ENCODE measurements at regions not wholly inside any gene's neighbourhood (a gene's known extent, or its start where the extent isn't known, plus 50 kb on each side); places are given as distances from the start of the nearest gene placed in this dataset.

- no peaks in the 10 kb centered on the region for H3K9me3 ChIP-seq (ENCODE audit: control insufficient read depth, insufficient read depth, low read length)
- H3K4ac ChIP-seq (ENCODE audit: low read depth, low read length): no peak overlapping the region
- intact Hi-C loops (cut with micrococcal nuclease) (no loop called here), in situ Hi-C loops (cut with MboI; ENCODE audit: low sequenced_read_pairs) (loop anchor here (25.0 kb wide), 1 partner anchor 649 kb away; no protein-coding TSS in a partner anchor), dilution Hi-C loops (cut with HindIII; ENCODE audit: low sequenced_read_pairs, unreplicated experiment) (no loop called here)
- H4K91ac ChIP-seq (ENCODE audit: insufficient read depth, low read depth, low read length): no peak overlapping the region
- no peak for DNase-seq
- no peak overlapping the region for H2BK120ac ChIP-seq (ENCODE audit: low read depth, low read length)
- no peaks in the 10 kb centered on the region for H3K9me1 ChIP-seq (ENCODE audit: insufficient read depth, low read length)
- no peak for ATAC-seq (ENCODE audit: low read depth)
- H4K20me1 ChIP-seq (ENCODE audit: insufficient read depth, low read length): no peaks in the 10 kb centered on the region
- CTCF ChIA-PET: no interaction called here
- H3K9ac ChIP-seq (ENCODE audit: low read depth, low read length): no peak overlapping the region
- H3K23ac ChIP-seq (ENCODE audit: low read depth, low read length): no peak overlapping the region
- H3K36me3 ChIP-seq (ENCODE audit: control insufficient read depth, insufficient read depth, low read length): no peaks in the 10 kb centered on the region
- TF ChIP-seq POLR2A (IDR thresholded peaks at IDR 0.05; ENCODE audit: low read depth, low read length) (no peak), CTCF (conservative IDR thresholded peaks at IDR 0.05; ENCODE audit: low read depth, low read length) (no peak), MAFK (IDR thresholded peaks at IDR 0.05; ENCODE audit: low read depth, low read length) (no peak), CEBPB (IDR thresholded peaks at IDR 0.05; ENCODE audit: low read depth, low read length) (no peak), CHD1 (IDR thresholded peaks at IDR 0.05; ENCODE audit: low read depth, low read length) (no peak), MXI1 (IDR thresholded peaks at IDR 0.05; ENCODE audit: borderline replicate concordance, low read depth, low read length) (no peak), RCOR1 (IDR thresholded peaks at IDR 0.05; ENCODE audit: insufficient replicate concordance, low read length) (no peak), SMC3 (IDR thresholded peaks at IDR 0.05; ENCODE audit: low read depth, low read length) (no peak), RFX5 (IDR thresholded peaks at IDR 0.05; ENCODE audit: low read depth, low read length) (no peak), BHLHE40 (IDR thresholded peaks at IDR 0.05; ENCODE audit: low read depth, low read length) (no peak), NFE2L2 (IDR thresholded peaks at IDR 0.05; ENCODE audit: low read depth, low read length) (no peak), RAD21 (IDR thresholded peaks at IDR 0.05; ENCODE audit: low read length) (no peak)
- no peak overlapping the region for H3K14ac ChIP-seq (replicated peaks; ENCODE audit: low read depth, low read length)
- no peak overlapping the region for H3K4me3 ChIP-seq (ENCODE audit: insufficient read depth, low read depth, low read length)
- no peaks in the 10 kb centered on the region for H3K4me1 ChIP-seq (ENCODE audit: control insufficient read depth, insufficient read depth, low read length)
- H4K5ac ChIP-seq (ENCODE audit: low read depth, low read length): no peak overlapping the region
- POLR2A ChIA-PET (ENCODE audit: unreplicated experiment): no interaction called here
- no peak overlapping the region for H2AK5ac ChIP-seq (ENCODE audit: low read depth, low read length)
- no peak overlapping the region for H2AK9ac ChIP-seq (replicated peaks; ENCODE audit: low read depth, low read length, poor library complexity)
- H3K27ac ChIP-seq (ENCODE audit: insufficient read depth, low read length): no peak overlapping the region
- H3K56ac ChIP-seq (ENCODE audit: extremely low read depth, insufficient read depth, low read length): no peak overlapping the region
- H2BK15ac ChIP-seq (ENCODE audit: low read depth, low read length): no peak overlapping the region
- H3K18ac ChIP-seq (ENCODE audit: low read depth, low read length): no peak overlapping the region
- no peaks in the 10 kb centered on the region for H3K79me1 ChIP-seq (ENCODE audit: low read depth in 1 of 2, low read length in 2 of 2)
- 43% methylated on average over 2 of the region's 11 CpGs; no CpG with 5 or more reads in 1 of the 2 experiments for WGBS, 2 experiments (ENCODE audit: extremely low coverage in 2 of 2, insufficient read length in 1 of 2)
- no TSS peak for BruUV-seq (replicated peaks)
- H3K27me3 ChIP-seq (ENCODE audit: control insufficient read depth, insufficient read depth, low read length): peaks cover 2% of the 10 kb centered on the region
- no peak overlapping the region for H2BK20ac ChIP-seq (ENCODE audit: low read depth, low read length)
- no peak overlapping the region for H4K8ac ChIP-seq (ENCODE audit: low read depth in 2 of 2, low read length in 2 of 2)
- no peak overlapping the region for H2AFZ ChIP-seq (replicated peaks; ENCODE audit: low read length, poor library complexity)
- H2BK5ac ChIP-seq (ENCODE audit: low read depth, low read length, poor library complexity, severe bottlenecking): no peak overlapping the region
- H3K4me2 ChIP-seq (ENCODE audit: low read depth, low read length): no peak overlapping the region
Observed at GRCh38 chr2:180061085-180061484, 54.0 kb upstream of the CWC22 start.
